ENCODE measurements at regions not wholly inside any gene's neighbourhood (a gene's known extent, or its start where the extent isn't known, plus 50 kb on each side); places are given as distances from the start of the nearest gene placed in this dataset.

GRCh38 chr7:20021831-20022230 lies 195.4 kb downstream of the MACC1 start:
- no peak overlapping the region for H3K4me3 ChIP-seq (replicated peaks; ENCODE audit: low read depth, low read length)
- TF ChIP-seq CTCF (IDR thresholded peaks at IDR 0.05; ENCODE audit: low read depth, low read length, missing control alignments), result no peak
- no peak for DNase-seq (ENCODE audit: extremely low read depth, low read depth)

DNA sequence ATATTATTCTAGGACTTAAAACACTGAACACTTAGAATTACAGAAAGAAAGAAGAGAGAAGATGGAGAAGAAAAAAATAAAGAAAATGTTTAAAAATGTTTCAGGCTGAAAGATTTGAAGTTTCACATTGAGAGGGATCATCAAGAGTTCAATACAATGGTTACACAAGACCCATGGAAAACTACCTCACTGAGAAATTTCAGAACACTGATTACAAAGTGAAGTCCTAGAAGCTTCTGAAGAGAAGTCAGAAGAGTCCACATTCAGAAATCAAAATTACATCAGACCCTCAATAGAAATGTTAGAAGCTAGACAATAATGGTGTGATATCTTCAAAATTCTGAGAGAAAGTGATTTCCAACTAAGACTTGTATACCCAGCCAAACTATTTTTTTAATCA lies 196.1 kb downstream of the MACC1 start:
- TF ChIP-seq CTCF (IDR thresholded peaks at IDR 0.05; ENCODE audit: low read depth, low read length, missing control alignments), result no peak
- DNase-seq (ENCODE audit: extremely low read depth, low read depth), result no peak

GRCh38 chr7:20019757-20020432 lies 197.3 kb downstream of the MACC1 start:
- TF ChIP-seq CTCF (IDR thresholded peaks at IDR 0.05; ENCODE audit: low read depth, low read length, missing control alignments), result no peak
- no peak overlapping the region for H3K4me3 ChIP-seq (replicated peaks; ENCODE audit: low read depth, low read length)
- DNase-seq (ENCODE audit: extremely low read depth, low read depth), result no peak

More for the DNA sequence above, 196.1 kb downstream of the MACC1 start:
- no peak overlapping the region for H3K4me3 ChIP-seq (replicated peaks; ENCODE audit: low read depth, low read length)

DNA sequence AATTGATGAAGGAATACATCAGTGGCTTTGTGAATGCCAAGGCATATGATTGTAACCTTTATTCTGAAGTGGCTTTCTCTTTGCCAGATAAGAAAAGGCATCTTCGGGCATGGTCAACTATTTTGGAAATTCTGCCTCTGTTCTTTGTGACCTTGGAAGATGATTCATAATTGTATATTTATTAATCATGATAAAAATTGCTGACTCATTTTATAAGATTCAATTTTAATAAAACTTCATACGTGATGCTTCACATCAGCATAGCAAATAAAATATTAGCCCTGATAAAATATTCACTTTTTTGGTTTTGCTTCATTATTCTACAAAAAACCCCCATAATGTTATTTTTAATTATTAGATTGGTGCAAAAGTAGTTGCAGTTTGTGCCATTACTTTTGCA lies 200.5 kb downstream of the MACC1 start:
- H3K4me3 ChIP-seq (replicated peaks; ENCODE audit: low read depth, low read length), result no peak overlapping the region
- TF ChIP-seq CTCF (IDR thresholded peaks at IDR 0.05; ENCODE audit: low read depth, low read length, missing control alignments), result no peak
- no peak for DNase-seq (ENCODE audit: extremely low read depth, low read depth)

DNA sequence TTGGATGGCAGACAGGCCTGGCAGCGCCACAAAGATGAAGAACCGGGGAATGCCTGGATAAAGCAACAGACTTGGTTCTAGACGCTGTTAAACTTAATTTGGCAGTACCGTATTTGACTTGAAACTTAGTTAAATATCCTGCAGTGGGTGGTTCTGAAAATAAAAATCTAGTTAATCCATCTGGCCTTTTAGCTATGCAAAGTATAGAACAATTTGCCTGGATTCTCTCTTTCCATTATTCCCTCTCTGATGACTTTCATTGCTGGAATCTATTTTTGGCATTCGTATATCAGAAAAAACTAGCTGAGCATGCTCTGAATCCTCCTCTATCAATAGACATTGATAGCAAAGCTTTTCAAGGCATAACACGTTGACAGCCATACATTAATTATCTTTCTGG lies 203.6 kb downstream of the MACC1 start:
- TF ChIP-seq CTCF (IDR thresholded peaks at IDR 0.05; ENCODE audit: low read depth, low read length, missing control alignments), result no peak
- no peak overlapping the region for H3K4me3 ChIP-seq (replicated peaks; ENCODE audit: low read depth, low read length)
- no peak for DNase-seq (ENCODE audit: extremely low read depth, low read depth)

DNA sequence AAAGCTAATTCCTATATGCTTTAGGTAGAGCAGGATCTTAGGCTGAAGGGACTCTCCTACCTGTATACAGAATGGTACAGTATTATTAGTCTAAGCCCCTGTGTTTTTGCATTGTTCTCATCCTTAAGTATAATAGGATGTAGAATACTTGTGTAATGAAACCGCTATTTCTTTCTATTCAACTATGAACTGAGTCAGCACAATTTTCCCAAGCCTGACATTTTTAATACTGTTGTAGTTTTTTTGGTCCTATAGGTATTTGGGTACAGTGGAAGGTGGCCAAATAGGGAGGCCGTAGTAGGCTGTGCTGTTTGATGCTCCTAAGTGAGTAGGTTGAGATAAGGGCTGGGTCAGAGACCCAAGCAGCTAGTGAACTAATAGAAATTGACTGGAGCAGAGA lies 205.1 kb downstream of the MACC1 start:
- no peak for TF ChIP-seq CTCF (IDR thresholded peaks at IDR 0.05; ENCODE audit: low read depth, low read length, missing control alignments)
- DNase-seq (ENCODE audit: extremely low read depth, low read depth), result no peak
- no peak overlapping the region for H3K4me3 ChIP-seq (replicated peaks; ENCODE audit: low read depth, low read length)

- no peak for DNase-seq (ENCODE audit: extremely low read depth, low read depth)
- no peak for TF ChIP-seq CTCF (IDR thresholded peaks at IDR 0.05; ENCODE audit: low read depth, low read length, missing control alignments)
- no peak overlapping the region for H3K4me3 ChIP-seq (replicated peaks; ENCODE audit: low read depth, low read length)
These were observed 206.3 kb downstream of the MACC1 start for GRCh38 chr7:20010877-20011276.

Measured in HFF-Myc (cell line).